ENCODE measurements at regions not wholly inside any gene's neighbourhood (a gene's known extent, or its start where the extent isn't known, plus 50 kb on each side); places are given as distances from the start of the nearest gene placed in this dataset.

- TF ChIP-seq CTCF (IDR thresholded peaks at IDR 0.05): no peak
- H3K9me3 ChIP-seq: no peaks in the 10 kb centered on the region
- intact Hi-C loops (cut with DNase I): no loop called here
- no peaks in the 10 kb centered on the region for H3K36me3 ChIP-seq
- DNase-seq (no peak), ATAC-seq (no peak)
- no peaks in the 10 kb centered on the region for H3K27me3 ChIP-seq (ENCODE audit: low read depth)
- H3K4me1 ChIP-seq: no peaks in the 10 kb centered on the region
- H3K27ac ChIP-seq: no peak overlapping the region
- H3K4me3 ChIP-seq: no peak overlapping the region
These were observed 53.5 kb upstream of the SPOPL start for GRCh38 chr2:138447889-138448570.
